ENCODE measurements at regions not wholly inside any gene's neighbourhood (a gene's known extent, or its start where the extent isn't known, plus 50 kb on each side); places are given as distances from the start of the nearest gene placed in this dataset.

GRCh38 chr20:39600156-39600555 lies 638.0 kb downstream of the DHX35 start:
- DNase-seq = no peak

DNA sequence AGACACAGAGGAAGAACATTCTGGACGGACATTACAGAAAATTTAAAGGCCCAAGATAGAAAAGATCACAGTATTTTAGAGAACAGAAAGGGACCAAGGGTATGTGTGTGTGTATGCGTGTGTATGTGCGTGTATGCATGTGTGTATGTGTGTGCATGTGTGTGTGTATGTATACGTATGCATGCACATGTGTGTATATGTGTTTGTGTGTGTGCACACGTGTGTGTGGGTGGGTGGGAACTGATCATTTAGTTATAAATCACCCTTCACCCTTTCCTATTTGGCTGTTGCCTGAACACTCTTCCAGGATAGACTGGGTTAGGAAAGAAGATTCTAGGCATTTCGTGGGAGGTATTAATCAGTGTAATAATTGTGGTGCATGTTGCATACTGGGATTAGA lies 634.4 kb downstream of the DHX35 start:
- no peak for DNase-seq

- no peak for DNase-seq
Observed at GRCh38 chr20:39592371-39592770, 630.2 kb downstream of the DHX35 start.

DNA sequence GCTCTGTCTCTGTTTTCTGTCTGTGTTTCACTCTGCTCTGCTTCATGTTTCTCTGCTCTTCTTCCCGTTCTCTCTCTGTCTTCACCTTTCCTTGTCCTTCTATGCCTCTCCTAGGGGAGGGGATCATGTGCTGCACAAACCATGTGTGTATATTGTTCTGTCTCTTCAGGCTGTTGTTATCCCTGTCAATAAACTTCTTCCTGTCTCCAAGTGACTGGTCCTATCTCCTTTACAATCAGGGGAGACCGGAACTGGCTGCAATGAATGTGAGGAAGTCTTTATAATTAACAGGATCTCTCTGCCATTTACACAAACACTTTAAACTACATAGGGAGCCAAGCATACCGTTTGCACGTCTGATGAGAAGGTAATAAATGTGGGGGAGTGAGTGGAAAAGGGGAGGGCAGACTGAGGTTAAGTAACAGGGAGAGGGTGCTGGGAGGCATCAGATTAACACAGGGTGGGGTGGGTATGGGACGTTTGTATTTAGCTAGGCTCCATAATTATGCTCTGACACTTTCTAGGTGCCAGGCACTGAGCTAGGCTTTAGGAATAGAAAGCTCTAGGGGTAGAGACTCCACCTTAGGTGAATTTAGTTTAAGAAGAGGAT lies 626.1 kb downstream of the DHX35 start:
- peak; percentile 15 for DNase-seq

DNA sequence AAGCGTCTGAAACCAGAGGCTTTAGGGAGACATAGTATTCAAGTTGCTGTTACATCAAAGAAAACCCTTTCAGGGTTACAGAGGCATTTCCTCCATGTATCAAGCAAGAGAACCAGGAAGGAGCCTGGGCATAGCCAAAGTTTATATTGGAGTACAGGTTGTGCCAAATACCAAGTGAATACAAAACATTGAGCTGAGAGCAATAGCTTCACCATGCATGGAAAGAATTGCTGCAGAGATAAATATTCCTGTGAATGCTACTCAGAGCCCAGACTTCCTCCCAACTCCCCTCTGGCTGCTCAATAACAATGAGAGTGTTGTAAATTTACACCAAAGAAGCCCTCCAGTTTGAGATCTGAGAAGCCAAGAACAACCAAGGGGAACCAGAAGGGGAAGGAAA lies 618.9 kb downstream of the DHX35 start:
- DNase-seq = no peak

GRCh38 chr20:39576771-39577170 lies 614.6 kb downstream of the DHX35 start:
- no peak for DNase-seq

DNA sequence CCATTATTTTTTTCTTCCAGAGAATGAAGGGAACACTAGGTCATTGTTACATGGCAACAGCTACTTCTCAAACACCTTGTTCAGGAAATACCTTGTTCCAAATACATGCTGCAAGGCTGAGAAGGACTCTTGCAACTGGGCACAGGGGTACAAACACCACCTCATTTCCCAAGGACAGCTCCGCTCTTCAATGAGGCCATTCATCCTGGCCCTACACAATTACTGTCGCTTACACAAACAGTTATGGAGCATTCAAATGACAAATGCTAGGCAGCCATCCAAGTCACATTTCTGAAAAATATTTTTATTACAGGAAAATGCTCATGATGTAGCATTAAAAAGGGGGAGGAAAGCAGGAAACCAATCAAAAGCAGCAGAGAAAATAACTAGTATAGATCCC lies 611.9 kb downstream of the DHX35 start:
- no peak for DNase-seq

- DNase-seq = no peak
Observed at GRCh38 chr20:39571171-39571570, 609.0 kb downstream of the DHX35 start.

DNA sequence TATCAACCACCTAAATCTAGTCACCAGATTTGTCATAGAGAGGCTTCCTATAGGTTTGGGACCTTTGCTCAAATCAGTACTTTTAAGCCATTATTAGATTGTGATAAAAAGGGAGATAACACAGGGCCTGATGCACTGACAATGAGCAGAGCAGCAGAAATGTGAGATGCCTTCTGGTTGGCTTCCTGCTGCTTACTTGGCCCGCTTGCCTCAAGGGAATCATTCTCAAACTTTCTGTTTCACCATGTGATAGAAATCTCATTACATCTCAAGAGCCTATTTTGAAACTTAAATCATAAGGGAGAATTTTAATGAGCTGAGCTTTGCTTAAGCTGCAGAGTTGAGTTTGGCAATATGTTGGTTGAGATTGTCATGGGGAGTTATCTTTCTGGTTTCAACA lies 606.0 kb downstream of the DHX35 start:
- DNase-seq = no peak

GRCh38 chr20:39563349-39563748 lies 601.2 kb downstream of the DHX35 start:
- no peak for DNase-seq

DNA sequence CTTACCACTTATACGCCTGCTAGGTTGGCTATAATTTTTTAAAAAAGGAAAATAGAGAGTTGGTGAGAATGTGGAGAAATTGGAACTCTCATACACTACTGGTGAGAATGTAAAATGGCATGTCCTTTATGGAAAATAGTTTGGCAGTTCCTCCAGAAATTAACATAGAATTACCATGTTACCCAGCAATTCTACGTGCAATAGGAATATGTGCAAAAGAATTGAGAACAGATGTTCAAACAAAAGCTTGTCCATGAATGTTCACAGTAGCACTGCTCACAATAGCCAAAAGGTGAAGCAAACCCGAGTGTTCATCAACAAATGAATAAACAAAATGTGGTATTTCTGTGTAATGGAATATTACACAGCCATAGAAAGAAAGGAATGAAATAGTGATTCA lies 592.2 kb downstream of the DHX35 start:
- DNase-seq = no peak

GRCh38 chr20:39553120-39553519 lies 591.0 kb downstream of the DHX35 start:
- no peak for DNase-seq

DNA sequence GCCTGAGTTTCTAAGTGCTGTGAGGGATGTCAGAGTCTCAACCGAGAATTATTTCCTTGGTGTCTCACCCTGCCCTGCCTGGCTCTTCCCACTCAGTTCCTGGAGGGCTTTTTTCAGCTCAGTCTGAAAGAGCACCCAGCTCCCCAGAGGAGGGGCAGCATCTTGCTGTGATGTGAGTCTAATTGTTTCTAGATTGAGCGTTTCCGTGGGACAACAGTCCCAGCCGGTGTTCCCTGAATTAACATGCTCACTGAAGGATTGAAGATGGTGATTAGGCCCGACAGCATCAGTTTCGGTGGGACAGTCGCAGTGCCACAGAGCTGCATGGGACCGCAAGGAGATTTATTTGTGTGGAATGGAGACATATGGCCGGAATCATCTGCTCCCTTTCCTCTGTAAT lies 587.6 kb downstream of the DHX35 start:
- DNase-seq = no peak

- DNase-seq = no peak
Observed at GRCh38 chr20:39547546-39548408, 585.6 kb downstream of the DHX35 start.

DNA sequence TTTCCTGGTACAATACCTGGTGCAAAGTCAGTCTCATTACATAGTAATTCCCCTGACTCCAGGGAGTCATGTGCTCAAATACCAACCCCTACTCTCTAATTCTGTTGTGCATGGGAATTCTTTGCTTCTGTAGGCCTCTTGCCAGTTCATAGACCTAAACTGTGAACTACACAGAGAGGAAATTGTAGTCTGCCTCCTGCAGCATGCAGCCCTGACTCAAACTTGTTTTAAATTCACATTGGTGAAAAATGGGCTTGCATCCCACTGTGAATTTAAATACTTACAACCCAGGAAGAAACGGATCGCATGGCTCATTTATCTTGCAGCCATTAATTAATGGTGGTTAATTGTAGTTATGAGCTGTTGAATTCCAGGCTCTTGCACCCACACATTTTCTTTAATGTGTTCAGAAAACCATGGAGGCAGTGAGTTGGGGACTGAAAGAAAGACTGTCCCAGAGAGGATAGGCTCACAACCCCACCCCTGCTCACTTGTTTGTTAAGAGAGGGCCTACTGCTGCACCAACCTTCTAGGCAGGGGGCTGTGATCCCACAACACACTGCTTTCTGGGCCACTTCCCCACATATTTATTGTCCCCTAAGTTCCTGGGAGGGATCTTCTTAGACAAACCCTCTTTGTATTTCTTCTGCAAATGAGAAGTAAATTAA lies 579.1 kb downstream of the DHX35 start:
- DNase-seq = no peak

DNA sequence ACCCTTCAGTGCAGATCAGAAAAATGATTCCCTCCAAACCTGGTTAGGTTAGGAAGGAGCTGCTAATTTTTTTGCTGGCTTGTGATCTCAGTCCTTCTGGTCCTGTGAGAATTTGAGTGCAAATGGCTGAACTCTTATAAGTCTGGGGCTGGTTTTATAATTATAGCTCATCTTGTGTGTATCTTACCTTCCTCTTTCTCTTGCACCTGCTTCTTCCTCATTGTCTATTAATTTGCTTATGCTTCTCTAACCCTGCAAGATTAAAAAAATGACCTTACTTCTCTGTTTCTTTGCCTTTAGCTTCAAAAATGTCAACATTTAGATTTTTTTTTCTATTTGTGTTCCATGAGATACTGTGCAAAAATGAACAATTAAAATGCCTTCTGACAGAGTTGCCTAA lies 576.2 kb downstream of the DHX35 start:
- DNase-seq = no peak

DNA sequence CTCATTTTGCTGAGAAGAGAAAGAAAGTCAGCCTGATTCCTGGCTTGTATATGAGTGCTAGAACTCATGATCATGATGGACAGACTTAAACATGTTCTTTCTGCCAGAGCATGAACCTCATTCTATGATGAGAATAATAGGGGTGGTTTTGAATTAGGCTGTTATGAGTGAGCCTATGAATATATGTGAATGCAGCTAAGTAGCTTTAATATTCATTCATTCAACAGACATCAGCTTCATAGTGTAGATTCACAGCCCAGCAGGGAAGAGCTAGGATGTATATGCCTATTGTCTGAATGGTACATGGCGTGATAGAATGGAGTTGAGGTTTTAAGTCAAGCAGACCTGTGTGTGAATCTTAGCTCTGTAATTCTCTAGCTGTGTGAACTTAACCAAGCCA lies 573.2 kb downstream of the DHX35 start:
- no peak for DNase-seq

GRCh38 chr20:39534846-39535245 lies 572.7 kb downstream of the DHX35 start:
- DNase-seq = no peak

DNA sequence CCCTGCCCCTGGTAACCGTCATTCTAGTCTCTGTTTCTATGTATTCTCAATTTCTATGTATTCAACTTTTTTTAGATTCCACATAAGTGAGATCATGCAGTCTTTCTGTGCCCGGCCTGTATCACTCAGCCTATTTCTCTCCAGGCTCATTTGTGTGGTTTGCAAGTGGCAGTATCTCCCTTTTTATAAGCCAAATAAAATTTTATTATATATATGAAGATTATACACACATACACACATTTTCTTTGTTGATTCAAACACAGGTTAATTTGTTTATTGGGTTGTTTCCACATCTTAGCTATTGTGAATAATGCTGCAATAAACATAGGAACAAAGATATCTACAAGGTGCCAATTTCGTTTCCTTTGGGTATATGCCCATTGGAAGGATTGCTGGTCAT lies 571.7 kb downstream of the DHX35 start:
- DNase-seq = no peak

- no peak for DNase-seq
Observed at GRCh38 chr20:39532205-39532604, 570.1 kb downstream of the DHX35 start.

- no peak for DNase-seq
Observed at GRCh38 chr20:39528436-39528835, 566.3 kb downstream of the DHX35 start.

GRCh38 chr20:39524371-39524911 lies 562.3 kb downstream of the DHX35 start:
- DNase-seq = no peak

GRCh38 chr20:39523405-39523804 lies 561.3 kb downstream of the DHX35 start:
- no peak for DNase-seq

DNA sequence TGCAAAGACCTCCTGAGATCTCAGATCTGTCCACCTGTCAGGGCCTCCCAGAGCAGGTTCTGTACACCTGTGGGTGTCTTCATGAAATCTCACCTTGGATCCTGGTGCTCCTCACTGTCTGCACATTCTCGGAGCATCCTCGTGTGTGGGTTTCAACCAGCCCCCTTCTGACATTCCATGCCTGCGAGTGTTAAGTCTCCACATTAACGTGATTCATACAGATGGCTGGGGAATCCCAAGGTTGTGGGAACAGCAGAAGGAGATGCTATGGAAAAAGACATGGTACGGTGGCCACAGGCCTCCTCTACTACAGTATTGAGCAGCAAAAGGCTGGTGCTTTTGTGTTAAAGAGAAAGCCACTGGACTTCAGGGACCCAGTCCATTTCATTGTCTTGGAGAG lies 556.5 kb downstream of the DHX35 start:
- no peak for DNase-seq

Data from NCI-H69 (cell line).